Stimulated activated CD8-positive, alpha-beta memory T cell treated with anti-CD3 and anti-CD28 coated beads, Interleukin-7, amount 100 ng/mL, for 24 hours (primary cell): ENCODE measurements at regions not wholly inside any gene's neighbourhood (a gene's known extent, or its start where the extent isn't known, plus 50 kb on each side); places are given as distances from the start of the nearest gene placed in this dataset.
"Not testable (repeated sequence)": the region's sequence is repeated elsewhere in the genome, so short reads cannot be mapped to it uniquely, and the experiment has no call there.

Source experiments
- DNase-seq: peaks from one replicate; pipeline ENCODE4 v3.0.0-alpha.2; 2020; ENCODE audit warnings: low read depth

DNA sequence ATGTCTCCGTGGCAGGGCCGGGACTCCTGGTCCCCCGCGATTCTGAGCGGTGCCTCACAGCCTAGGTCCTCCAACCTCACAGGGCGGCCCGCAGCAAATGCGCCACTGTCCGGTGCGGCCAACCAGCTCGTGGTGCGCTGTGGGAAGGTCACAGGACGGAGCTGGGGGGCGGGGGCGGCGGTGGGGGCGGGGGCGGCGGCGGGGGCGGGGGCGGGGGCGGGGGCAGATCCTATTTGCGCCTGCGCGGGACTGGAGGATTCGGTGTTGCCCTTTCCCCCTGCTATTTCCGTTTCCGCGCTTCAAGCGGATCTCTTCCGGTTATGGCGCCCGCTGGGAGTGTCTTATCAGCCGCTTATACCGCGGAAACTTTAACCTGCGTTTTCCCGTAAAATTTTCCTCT is 106.7 kb upstream of the SNRPN start:
- no peak for DNase-seq

GRCh38 chr15:24856397-24857390 is 98.1 kb upstream of the SNRPN start:
- DNase-seq, result no peak

GRCh38 chr15:24857763-24858162 is 97.0 kb upstream of the SNRPN start:
- no peak for DNase-seq

- DNase-seq, result not testable (repeated sequence)
Observed at GRCh38 chr15:24858183-24858582, 96.6 kb upstream of the SNRPN start.

- DNase-seq, result no peak
Observed at GRCh38 chr15:24858737-24859601, 95.8 kb upstream of the SNRPN start.

GRCh38 chr15:24861014-24861690 is 93.6 kb upstream of the SNRPN start:
- no peak for DNase-seq

DNA sequence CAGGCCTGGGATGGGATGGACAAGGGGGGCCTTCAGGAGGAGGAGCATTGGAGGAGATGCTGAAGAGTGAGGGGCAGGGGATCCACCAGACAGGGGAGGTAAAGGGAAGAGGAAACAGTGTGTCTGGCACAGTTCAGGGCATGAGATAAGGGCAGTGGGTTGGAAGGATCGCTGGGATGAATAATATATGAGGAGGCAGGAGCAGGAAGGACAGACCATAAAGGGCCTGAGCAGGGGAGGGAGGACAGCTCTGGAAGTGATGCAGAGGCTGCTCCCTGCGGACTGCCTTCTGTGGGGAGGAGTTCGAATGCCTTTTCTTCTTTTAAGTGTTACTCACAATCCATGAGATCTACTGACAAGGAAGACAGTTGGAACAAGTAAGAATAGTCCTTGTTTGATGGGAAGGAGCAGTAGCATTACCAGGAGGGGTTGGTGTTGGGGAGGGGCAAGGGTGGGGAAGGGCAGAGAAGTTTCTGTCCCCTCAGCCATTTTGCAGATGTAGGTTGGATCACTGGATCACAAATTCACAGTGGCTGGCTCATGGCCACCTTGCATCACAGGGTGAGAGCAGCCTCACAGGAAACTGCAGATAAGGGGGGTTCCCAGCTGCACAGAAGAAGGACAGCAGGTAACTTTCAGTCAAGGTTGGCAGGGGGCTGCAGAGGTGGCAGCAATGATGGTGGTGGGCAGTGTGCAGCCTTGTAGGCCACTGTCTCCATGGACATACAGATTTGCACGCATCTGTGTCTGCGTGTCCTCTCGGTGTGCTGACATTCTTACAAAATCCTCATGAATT is 91.9 kb upstream of the SNRPN start:
- no peak for DNase-seq

GRCh38 chr15:24865303-24865702 is 89.5 kb upstream of the SNRPN start:
- DNase-seq, result no peak

DNA sequence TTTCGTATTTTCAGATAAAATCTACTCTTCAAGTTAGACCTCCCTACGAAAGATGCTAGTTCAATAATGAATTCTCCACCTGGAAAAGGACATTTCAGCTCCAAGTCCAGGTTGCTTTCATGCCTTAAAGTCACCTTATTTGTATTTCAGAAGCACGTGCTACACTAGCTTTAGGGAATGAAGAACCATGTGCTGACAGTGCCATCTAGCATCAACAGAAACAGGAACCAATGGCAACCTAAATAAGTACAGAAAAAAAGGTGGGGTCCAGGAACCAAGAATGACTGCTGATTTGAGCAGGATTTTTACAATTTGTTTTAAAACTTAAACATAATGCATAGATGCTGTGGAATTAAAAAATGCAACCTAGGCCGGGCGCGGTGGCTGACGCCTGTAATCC is 77.6 kb upstream of the SNRPN start:
- DNase-seq, result no peak

DNA sequence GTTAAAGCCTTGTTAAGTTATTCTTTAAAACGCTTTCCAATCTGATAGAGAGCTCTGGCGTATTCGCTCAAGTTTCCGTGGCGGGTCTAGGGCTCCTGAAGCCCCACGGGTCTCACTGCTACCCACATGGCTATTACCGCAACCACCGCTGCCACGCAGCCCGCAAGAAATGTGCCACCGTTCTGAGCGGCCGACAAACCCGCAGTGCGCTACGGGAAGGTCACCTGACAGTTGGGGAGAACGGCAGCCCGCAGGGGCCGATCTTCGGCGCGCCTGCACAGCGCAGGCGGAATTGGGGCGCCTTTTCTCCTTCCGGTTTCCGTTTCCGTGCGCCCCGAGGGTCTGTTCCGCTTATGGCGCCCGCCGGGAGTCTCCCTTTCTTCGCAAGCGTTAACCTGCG is 76.6 kb upstream of the SNRPN start:
- DNase-seq, result no peak

DNA sequence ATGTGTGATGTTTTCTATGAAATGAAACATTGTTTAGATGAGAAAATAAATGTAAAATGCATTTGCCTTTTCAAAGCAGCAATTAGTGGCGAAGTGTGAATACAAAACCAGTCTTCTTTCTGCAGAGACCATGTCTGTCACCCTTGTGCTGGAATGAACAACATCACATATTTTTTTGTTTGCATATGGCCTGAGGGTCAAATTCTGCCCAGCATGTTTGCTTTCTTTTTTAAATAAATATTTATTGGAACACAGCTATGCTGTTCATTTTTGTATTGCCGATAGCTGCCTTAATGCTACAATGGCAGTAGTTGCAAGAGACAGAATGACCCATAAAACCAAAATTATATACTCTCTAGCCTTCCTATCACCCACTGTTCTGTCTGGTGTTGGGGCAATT is 75.3 kb upstream of the SNRPN start:
- DNase-seq, result no peak

GRCh38 chr15:24880663-24881062 is 74.1 kb upstream of the SNRPN start:
- DNase-seq, result no peak

GRCh38 chr15:24886538-24886937 is 68.2 kb upstream of the SNRPN start:
- no peak for DNase-seq

GRCh38 chr15:24898715-24899272 is 56.0 kb upstream of the SNRPN start:
- no peak for DNase-seq

- no peak for DNase-seq
Observed at GRCh38 chr15:24899367-24899766, 55.4 kb upstream of the SNRPN start.

GRCh38 chr15:24899795-24900194 is 55.0 kb upstream of the SNRPN start:
- no peak for DNase-seq

GRCh38 chr15:24901409-24901808 is 53.4 kb upstream of the SNRPN start:
- no peak for DNase-seq
